NCI-H128 (cell line): ENCODE measurements at regions not wholly inside any gene's neighbourhood (a gene's known extent, or its start where the extent isn't known, plus 50 kb on each side); places are given as distances from the start of the nearest gene placed in this dataset.

ENCODE experiments used
- DNase-seq: peaks from one replicate; lab custom pipeline; 2025; ENCODE audit not compliant: unreplicated experiment; lab: John Stamatoyannopoulos, UW

DNA sequence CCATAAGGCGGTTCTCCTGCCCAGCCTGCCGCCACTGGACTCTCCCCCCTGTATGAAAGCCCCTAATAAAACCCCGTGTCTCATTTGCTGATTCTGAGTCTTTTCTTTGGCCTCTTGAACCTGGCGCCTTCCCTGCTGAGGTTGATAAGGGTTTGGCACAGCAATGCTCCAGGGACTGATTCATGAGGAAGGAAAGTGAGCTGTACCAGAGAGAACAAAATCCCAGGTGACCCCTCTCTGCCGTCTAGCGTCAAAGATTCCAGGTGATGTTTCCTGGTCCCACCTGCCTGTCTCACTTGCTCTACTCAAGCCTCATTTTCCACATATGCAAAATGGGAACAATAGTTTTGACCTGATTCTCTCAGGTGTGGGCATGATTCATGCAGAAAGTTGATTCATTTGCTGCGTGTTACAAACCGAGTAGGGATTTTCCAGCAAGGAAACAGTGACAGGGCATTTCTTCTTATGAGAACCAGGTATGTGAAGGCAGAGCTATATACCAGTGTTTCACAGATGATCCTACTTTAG lies 730.6 kb upstream of the IGFBP3 start:
- no peak for DNase-seq

DNA sequence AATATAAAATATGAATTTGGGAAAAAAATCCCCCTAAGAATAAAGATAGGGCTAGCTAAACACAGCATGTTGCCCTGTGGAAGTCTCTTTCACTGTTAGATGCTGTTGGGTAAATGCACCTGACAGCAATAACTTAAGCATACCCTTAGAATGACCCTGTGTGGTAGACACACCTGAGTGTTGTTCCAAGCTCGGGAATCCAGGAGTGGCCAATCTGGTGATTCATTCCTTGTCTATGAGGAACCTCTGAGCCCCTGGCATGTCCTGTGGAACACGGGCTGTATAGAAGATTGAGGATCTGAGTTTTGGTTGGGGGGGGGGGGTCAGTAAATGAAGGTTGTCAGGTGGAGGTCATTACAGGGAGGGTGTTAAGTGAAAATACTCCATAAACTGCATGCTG lies 730.0 kb upstream of the IGFBP3 start:
- no peak for DNase-seq

DNA sequence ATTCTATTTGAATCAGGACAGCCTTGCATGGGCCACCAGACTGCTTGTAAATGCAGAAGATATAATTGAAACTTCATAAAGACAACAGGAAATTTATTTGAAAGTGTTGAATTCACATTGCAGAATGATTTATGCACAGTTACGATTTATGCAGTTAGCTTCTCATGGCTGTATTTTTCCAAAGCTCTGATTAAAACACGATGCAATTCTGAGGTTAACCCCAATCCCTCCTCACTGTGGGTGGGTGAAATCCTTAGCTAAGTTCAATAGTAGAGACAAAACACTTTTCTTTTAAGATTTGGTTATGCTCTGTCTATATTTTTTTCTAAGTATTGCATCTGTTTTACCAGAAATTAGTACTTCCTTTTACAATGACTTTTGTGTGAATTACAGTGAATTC lies 728.8 kb upstream of the IGFBP3 start:
- DNase-seq = no peak

DNA sequence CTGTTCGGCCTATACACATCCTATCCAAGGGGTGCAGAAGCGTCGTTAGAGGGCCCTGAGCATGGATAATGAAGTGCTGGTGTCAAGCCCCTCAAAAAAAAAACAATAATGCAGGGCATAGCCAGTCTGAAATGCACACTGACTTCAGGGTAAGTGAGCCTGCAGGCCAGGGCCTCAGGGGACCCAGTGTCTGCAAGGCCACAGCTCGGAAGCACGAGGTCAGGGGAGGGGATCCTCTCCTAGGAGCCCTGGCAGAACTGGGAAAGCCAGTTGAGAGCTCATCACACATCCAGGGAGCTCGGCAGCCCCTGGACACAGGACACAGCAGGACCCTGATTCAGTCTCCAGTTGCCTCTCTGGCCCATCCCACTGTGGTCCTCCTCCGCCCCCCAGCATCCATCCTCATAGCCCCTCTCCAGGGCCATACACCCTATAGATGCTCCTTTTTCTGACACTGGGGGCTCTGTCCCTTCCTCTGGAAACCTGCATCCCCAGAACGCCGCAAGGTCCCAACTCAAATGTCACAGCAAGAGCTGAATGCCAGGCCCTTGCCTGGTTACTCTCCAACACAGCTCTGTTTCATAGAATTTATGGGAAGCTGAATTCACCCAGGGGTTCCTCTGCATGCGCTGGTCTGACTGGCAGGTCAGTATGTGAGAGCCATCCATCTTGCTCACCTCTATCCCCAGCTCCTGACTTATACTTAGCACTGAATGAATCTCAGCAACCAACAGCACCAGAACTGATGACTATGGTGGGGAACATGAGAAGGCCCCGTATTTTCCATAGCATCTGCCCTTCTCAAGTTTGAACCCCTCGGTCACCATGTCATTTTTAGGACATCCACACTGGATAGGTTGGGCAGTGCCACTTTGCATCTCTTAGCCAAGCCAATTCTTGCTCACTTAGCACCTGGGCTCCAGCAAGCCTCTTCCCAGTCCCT lies 717.0 kb upstream of the IGFBP3 start:
- DNase-seq = no peak

DNA sequence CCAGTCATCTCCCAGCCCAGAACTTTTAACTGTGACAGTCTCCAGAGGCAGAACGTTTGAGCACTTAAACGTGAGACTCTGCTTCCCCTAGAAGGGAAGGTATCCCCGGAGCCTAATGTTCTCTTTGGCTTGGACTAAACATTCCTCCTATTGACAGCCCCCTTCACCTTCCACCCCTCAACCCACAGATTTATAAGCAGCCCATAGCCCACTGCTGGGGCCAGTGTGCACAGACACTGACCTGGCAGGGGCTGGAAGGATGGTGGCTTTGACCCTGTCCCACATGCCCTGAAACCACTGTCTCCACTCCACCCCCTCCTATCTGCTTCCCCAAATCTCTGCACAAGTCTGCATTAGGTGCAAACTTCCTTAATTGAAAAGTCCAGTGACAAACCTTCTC lies 715.0 kb upstream of the IGFBP3 start:
- no peak for DNase-seq

DNA sequence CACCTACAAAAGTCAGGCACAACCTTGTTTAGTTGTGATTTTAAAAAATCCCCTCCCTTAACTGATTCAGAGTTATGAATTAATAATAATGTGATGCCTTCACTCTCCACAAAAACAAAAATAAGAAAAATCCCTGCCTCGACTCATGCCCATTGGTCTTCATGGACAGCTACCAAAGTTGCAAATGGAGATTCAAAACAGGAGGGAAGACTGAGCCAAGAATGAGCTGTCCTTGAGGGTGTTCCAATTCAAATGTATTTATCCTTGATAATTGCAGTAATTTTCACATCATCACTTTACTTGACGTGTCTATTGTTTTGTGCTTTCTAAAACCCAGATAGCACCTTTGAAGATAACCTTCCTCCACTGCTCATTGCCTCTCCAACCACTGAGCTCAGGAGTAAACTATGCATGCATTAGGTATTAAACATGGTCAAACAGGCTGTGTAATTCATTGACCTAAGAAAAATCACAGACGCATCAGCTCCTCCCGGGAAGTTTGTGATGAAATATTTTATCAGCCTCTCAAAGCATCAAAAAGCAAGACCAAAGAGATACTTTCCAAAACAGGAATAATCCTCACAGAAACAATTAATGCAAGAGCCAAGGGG lies 712.7 kb upstream of the IGFBP3 start:
- no peak for DNase-seq

DNA sequence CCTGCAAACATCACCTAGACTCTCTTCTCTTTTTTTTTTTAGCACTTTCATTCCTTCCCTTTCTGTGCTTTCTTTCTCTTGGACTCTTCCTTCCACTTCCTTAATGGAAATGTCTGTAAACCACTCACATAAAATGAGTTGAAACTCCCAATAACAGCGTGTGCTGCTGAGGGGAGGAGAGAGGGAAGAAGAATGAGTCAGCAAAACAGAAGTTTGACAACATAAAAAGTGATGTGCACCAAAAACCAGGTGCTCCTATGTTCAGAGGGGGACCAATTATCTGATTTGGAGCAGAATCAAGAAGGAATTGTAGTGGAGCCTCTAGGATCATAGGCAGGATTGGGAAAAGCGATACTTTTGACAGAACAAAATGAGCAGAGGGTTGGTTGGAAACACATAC lies 712.1 kb upstream of the IGFBP3 start:
- DNase-seq = no peak

DNA sequence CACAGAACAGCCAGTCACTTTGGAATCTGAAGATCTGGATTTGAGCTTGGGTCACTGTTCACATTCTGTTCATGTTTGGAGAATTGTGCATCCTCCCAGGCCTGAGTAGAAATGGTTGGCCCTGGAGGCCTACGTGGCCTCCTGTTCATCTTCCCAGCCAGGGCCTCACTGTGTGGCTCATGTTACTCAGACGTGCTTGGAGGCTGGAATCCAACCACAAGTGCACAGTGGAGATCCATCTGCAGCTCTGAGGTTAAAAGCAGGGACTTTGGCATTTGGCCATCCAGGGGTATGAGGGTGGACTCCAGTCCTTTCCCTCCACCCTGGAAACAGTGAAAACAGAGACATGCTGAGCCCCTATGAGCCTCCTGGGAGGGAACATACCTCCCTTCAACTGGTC lies 709.0 kb upstream of the IGFBP3 start:
- no peak for DNase-seq

DNA sequence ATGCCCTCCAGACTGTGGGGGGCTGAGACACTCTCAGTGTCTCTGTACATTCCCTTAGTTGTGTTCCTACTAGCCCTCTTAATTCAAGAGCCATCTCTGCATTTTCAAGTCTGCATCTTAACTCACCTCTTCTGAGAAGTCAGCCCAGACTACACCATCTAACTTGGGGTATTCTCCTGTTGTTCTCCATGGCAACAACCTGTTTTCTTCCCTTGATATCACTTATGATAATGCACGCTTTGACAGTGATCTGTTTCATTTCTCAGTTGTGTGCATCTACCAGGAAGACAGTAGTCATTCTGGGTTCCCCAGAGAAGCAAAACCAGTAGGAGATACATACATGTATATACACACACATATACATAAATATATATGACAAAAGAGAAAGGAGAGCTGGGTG lies 707.3 kb upstream of the IGFBP3 start:
- DNase-seq = no peak

DNA sequence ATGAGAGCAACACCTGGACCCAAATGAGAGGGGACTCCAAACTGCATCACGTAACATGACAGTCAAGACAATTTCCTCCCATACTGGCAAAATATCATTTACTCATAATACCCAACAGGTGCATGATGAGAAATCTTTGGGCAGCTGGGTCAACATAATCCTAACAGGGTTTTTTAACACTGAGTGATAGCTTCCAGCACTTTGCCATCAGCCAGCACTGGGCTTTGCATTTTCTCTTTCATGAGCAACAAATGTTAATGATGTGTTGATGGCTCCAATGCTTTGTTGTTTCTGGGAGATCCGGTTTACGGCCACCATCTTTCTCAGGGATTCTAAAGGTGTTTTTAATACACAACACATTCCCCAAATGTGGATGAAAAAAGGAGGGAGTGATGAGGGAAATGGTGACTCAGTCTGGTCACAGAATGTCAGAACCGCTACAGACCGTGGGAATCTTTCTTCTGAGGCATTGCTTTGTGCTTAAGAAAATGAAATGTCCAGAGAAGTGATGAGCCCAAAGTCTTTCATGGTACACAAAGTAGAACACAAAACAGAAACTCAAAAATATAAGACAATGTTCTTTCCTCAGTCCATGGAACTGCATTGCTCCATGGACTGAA lies 705.7 kb upstream of the IGFBP3 start:
- DNase-seq = no peak

DNA sequence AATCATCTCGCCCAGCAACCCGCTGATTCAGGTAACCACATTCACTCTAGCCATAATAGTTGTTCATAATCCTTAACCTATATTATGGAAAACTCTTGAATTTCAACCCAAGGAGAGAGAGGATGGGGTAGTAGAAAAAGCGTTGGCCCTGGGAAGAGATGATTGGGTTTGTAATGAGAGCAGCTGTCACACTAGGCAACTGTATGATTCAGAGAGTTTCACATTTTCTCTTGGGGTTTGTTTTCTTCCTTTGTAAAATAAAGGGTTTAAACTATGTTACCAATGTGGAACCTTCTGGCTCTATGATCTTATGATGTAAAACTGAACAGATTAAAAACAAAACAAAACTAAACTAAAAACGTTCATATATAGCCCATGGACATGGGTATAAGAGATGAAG lies 705.2 kb upstream of the IGFBP3 start:
- DNase-seq = no peak

DNA sequence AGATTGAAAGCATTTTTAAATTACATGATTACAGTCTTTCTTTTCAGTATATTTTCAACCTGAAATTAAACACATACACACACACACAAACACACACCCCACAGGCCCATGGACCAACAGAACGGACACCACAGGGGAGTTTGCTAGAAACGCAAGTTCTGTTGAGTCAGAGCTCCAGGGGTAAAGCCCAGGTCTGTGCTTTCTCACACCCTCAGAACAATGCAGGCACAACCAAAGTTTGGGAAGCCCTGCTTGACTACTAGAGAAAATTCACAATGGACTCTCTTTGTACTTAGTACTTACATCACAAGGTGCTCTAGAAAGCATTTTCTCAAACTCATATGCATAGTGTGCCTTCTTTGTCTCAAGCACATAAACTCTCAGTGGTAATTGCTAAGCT lies 704.0 kb upstream of the IGFBP3 start:
- no peak for DNase-seq

DNA sequence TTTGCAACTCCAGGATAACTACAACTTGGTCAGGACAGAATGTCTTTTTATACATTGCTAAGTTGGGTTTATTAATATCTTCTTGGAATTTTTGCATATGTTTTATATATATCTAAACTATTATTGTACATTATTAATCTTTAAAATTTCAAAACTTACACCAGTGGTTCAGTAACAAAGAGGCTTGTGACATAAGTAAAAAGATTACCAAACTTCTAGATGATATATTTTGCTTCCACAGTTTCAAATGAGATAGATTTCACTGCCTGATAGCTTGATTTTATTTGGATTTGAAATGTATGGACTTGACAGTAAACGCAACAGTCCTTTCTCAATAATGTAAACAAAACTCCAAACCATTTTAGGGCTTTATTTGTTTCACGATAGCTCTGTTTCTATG lies 701.2 kb upstream of the IGFBP3 start:
- no peak for DNase-seq

DNA sequence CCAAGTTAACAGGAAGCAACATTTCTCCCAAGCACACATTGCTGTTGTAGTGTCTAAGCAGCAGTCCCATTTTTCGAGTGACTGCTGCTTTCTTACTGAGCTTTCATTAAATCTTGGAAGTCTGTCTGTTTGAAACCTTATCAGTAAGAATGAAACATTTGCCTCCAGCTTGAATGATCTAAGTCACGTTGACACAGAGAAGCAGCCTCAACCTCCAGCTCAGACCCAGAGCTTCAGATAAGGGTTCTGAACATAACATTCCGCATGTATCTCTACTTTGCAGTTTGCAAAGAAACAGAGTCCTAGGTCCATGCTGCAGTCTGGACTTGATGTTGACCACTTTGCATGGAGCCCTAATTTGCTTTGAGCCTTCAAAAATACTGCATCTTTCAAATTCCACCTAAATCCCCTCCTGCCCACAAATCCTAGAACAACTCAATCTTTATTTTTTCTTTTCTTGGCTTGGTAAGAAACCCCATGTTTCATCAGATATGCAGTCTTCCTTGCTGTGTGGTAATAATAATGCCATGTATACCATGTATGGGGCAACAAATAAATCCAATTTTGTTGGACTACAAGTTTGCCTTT lies 698.7 kb upstream of the IGFBP3 start:
- DNase-seq = no peak

DNA sequence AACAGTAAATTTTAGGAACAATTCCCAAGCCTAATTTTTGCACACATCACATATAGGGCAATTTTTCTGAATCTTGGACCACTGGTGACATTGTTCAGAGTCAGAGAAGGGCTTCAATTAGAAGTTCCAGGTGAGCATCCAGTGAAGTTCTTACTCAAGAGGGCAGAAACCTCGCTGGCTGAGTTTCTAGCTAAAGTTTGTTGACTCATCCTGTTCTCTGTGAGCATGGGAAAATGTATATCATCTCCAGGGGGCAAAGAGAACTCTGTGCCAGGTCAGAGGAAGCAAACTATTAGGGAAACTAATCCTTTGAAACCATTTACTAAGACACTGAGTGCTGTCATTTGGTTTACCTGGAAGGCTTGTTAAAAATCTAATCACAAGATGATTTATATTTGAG lies 695.6 kb upstream of the IGFBP3 start:
- DNase-seq = no peak

DNA sequence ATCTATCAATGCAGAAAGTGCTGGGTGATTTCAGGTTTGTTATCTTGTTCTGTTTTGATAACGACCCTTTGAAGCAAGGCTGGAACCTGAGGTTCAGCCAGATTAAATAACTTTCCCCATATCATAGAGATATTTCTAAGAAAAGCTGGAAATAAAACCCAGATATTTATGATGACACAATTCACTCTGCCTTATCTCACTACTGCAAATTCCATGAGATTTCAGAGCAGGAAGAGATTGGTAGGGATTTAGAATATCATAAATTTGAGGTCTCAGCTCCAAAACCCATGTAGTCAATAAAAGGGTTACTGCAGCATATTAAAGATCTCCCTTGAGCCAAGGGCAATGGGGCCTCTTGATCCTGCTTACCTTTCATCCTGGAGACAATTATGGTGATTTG lies 692.5 kb upstream of the IGFBP3 start:
- DNase-seq = no peak

DNA sequence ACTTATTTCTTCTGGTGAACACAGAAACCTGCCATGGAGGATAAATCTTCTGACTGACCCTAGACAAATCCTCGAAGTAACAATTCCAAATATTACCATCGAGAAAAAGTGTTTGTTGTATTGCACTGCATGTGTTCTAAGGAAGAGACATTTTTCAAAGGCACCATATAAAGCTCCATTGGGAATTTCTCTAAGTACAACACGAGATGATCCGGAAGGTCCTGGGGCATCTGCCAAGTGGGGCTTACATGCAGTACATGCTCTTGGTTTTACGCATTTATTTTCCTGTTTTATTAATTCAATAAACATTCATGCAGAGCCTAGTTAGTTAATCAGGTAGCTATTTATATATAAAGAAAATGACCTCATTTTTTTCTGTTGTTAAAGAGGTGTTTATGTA lies 692.0 kb upstream of the IGFBP3 start:
- no peak for DNase-seq

DNA sequence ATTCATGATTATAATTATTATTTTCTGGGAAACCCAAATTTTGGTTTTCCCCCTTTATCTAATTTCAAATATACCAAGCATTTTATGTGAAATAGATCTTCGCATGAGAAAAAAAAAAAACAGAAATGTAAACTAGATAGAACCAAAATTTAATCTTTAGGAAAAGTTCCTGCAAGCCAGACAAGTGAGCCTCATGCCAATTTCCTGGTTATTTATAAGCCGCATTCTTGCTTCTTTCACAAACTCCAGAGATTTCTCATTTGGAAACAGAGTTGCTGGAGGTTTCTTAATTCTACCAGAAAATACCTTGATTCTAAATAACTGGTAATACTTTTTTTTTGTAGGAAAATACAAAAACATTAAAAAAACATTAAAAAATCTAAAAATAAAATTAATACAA lies 690.4 kb upstream of the IGFBP3 start:
- no peak for DNase-seq

DNA sequence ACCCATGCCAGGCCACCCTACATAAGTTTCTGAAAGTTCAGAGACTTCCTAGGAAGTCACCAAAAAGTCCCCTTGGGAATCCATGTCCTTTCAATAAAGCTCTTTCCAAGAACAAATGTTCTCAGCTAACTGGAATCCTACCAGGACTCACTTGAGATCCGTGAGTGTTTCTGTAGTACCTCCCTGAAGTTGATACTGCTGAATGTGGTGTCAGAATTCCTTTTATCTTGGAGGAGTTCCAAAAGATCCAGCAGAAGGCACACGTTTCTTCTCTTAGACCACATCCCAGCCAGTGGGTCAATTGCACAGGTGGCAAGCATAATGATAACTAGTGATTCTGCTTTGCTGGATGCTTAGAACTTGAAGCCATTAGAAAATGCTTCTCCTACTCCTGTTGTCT lies 689.7 kb upstream of the IGFBP3 start:
- no peak for DNase-seq

DNA sequence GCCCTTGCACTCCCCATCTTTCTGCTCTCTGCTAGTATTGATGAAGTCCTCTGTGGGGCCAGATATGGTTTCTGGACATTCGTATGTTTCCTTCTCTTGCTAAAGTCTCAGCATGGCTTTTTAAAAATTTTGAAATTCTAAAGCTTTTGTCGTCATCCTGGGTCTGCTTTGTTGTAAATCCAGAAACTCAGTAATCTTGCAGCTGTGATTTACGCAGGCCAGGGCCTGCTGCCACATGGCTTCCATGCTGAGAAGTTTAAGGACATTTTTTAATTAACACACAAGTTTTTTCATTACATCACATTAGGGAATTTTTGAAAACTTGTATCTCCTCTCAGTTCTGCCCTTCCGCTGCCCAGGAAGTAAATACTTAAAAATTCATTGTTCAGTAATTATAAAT lies 686.1 kb upstream of the IGFBP3 start:
- DNase-seq = no peak

DNA sequence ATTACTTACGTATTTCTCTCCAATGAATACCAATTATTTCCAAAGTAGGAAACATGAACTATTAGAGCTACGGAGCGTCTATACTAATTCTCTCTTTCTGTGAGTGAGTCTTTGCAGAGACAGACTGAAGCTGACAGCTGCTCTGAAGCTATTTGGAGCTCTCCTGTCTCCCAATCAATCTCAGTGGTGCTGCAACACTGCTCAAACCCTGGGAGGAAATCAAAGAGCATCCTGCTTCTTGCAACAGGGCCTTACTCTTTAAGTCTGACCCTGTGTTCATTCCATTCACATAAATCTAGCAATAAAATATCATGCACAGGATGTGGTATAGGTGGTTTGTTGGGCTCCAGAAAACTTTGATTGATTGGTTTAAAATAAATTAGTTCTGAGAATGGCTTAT lies 685.7 kb upstream of the IGFBP3 start:
- no peak for DNase-seq

DNA sequence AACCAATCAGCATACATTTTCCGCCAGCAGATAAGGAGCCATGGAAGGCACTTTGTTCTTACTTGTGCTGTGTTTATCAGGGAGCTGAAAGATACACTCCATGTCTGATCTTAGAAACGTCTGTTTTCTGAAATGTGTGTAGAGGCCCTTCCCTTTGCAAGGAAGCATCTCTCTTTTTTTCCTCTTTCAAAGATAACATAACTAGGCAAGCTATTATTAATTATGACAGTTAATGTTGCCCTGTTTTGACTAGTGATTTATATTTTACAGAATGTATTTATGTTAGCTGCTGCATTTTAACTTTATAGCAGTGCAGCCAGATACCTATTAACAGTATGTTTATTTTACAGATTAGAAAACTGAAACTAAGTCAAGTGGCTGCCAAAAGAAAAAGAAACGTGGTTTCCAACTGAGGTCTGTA lies 683.2 kb upstream of the IGFBP3 start:
- no peak for DNase-seq
